Vagina (tissue), 2 donors: ENCODE measurements at regions not wholly inside any gene's neighbourhood (a gene's known extent, or its start where the extent isn't known, plus 50 kb on each side); places are given as distances from the start of the nearest gene placed in this dataset.

ENCODE experiments used
- DNase-seq, 2 donors: peaks; one replicate each; pipeline ENCODE4 v3.0.0-alpha.2; 2017; ENCODE audit errors: extremely low spot score in 2 of 2
- H3K27ac ChIP-seq: fragments of 200-600 bp; sonication (generic); one replicate; pipeline ENCODE4 v1.5.1; 2019
- H3K27me3 ChIP-seq: fragments of 200-600 bp; sonication (generic); one replicate; pipeline ENCODE4 v1.5.1; 2019
- H3K36me3 ChIP-seq, 2 donors: fragments of 200-600 bp; sonication (generic); one replicate each; pipeline ENCODE4 v1.5.1; 2017 to 2019
- H3K4me1 ChIP-seq: fragments of 200-600 bp; sonication (generic); one replicate; pipeline ENCODE4 v1.5.1; 2019
- H3K4me3 ChIP-seq, 2 donors: fragments of 200-600 bp; sonication (generic); 1 replicate in 1 of 2; 2 replicates in 1 of 2; pipeline ENCODE4 v1.5.1; 2016 to 2019
- H3K9me3 ChIP-seq: fragments of 200-600 bp; sonication (generic); one replicate; pipeline ENCODE4 v1.5.1; 2019
- POLR2A ChIP-seq, 2 donors: fragments of 450-650 bp; IDR thresholded peaks; one replicate each; pipeline ENCODE4 v1.6.1; 2017; ENCODE audit warnings: antibody characterized with exemption in 2 of 2, mild to moderate bottlenecking in 2 of 2, moderate library complexity in 2 of 2
- POLR2AphosphoS5 ChIP-seq, 2 donors: sonication (generic); formaldehyde crosslinking; IDR thresholded peaks; one replicate each; pipeline ENCODE4 v1.9.0; 2017; ENCODE audit warnings: antibody characterized with exemption in 2 of 2, mild to moderate bottlenecking in 2 of 2, low read depth in 1 of 2; ENCODE audit not compliant: insufficient read depth in 1 of 2
- intact Hi-C: fragments of 100-400 bp; cut with DNase I; formaldehyde crosslinking; loops from one replicate; pipeline ENCODE4 v1.15.1; 2023
- TF ChIP-seq, protein P1 (sequence below), 3 experiments: fragments of 450-650 bp in 2 of 3; fragments of 200-600 bp in 1 of 3; sonication (generic) in 1 of 3; IDR thresholded peaks; one replicate each; pipeline ENCODE4 v1.5.1; 2017 to 2019; ENCODE audit warnings: antibody characterized with exemption in 3 of 3, mild to moderate bottlenecking in 2 of 3, moderate library complexity in 2 of 3

- H3K27me3 ChIP-seq: no peaks in the 10 kb centered on the region
- H3K4me3 ChIP-seq: no peak overlapping the region
- no peak for TF ChIP-seq POLR2A (IDR thresholded peaks at IDR 0.05)
- no peak for TF ChIP-seq POLR2AphosphoS5 (IDR thresholded peaks at IDR 0.05; ENCODE audit: insufficient read depth in 1 of 2, low read depth in 1 of 2)
- TF ChIP-seq, protein P1, sequence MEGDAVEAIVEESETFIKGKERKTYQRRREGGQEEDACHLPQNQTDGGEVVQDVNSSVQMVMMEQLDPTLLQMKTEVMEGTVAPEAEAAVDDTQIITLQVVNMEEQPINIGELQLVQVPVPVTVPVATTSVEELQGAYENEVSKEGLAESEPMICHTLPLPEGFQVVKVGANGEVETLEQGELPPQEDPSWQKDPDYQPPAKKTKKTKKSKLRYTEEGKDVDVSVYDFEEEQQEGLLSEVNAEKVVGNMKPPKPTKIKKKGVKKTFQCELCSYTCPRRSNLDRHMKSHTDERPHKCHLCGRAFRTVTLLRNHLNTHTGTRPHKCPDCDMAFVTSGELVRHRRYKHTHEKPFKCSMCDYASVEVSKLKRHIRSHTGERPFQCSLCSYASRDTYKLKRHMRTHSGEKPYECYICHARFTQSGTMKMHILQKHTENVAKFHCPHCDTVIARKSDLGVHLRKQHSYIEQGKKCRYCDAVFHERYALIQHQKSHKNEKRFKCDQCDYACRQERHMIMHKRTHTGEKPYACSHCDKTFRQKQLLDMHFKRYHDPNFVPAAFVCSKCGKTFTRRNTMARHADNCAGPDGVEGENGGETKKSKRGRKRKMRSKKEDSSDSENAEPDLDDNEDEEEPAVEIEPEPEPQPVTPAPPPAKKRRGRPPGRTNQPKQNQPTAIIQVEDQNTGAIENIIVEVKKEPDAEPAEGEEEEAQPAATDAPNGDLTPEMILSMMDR (IDR thresholded peaks at IDR 0.05): no peak
- intact Hi-C loops: no loop called here
- no peak for DNase-seq
- H3K4me1 ChIP-seq: peaks cover 1% of the 10 kb centered on the region
- no peaks in the 10 kb centered on the region for H3K36me3 ChIP-seq
- no peak overlapping the region for H3K27ac ChIP-seq
- no peaks in the 10 kb centered on the region for H3K9me3 ChIP-seq
Measured at GRCh38 chr10:28049286-28049685, 50.4 kb upstream of the ODAD2 start.
